HG03045 (cell line): ENCODE measurements at regions not wholly inside any gene's neighbourhood (a gene's known extent, or its start where the extent isn't known, plus 50 kb on each side); places are given as distances from the start of the nearest gene placed in this dataset.
"Not testable (repeated sequence)": the region's sequence is repeated elsewhere in the genome, so short reads cannot be mapped to it uniquely, and the experiment has no call there.

Source experiments
- ATAC-seq: cut with Tn5 transposase; IDR thresholded peaks from one replicate; pipeline ENCODE4 v1.9.1; 2021; ENCODE audit warnings: mild to moderate bottlenecking, moderate library complexity; ENCODE audit not compliant: unreplicated experiment

GRCh38 chr5:119694284-119694683 lies 64.9 kb downstream of the FAM170A start:
- no peak for ATAC-seq

GRCh38 chr5:119706049-119706448 lies 76.7 kb downstream of the FAM170A start:
- no peak for ATAC-seq

GRCh38 chr5:119708076-119708790 lies 78.9 kb downstream of the FAM170A start:
- no peak for ATAC-seq

- ATAC-seq: no peak
These were observed 92.4 kb downstream of the FAM170A start for GRCh38 chr5:119721775-119722174.

GRCh38 chr5:119725291-119725690 lies 95.9 kb downstream of the FAM170A start:
- ATAC-seq: not testable (repeated sequence)

GRCh38 chr5:119726544-119726943 lies 97.2 kb downstream of the FAM170A start:
- ATAC-seq: no peak

GRCh38 chr5:119740225-119740624 lies 110.9 kb downstream of the FAM170A start:
- ATAC-seq: no peak

GRCh38 chr5:119741691-119742090 lies 112.3 kb downstream of the FAM170A start:
- ATAC-seq: no peak

- no peak for ATAC-seq
These were observed 113.0 kb downstream of the FAM170A start for GRCh38 chr5:119742311-119742710.

- ATAC-seq: peak; percentile 78
These were observed 114.6 kb downstream of the FAM170A start for GRCh38 chr5:119743927-119744326.

- ATAC-seq: no peak
These were observed 116.6 kb downstream of the FAM170A start for GRCh38 chr5:119745976-119746375.

- ATAC-seq: no peak
These were observed 117.6 kb downstream of the FAM170A start for GRCh38 chr5:119746984-119747383.

- no peak for ATAC-seq
These were observed 121.8 kb downstream of the FAM170A start for GRCh38 chr5:119750887-119751733.

- ATAC-seq: no peak
These were observed 122.4 kb downstream of the FAM170A start for GRCh38 chr5:119751734-119752094.

- ATAC-seq: no peak
These were observed 123.8 kb downstream of the FAM170A start for GRCh38 chr5:119752921-119753886.

- not testable (repeated sequence) for ATAC-seq
These were observed 125.5 kb downstream of the FAM170A start for GRCh38 chr5:119754825-119755224.

GRCh38 chr5:119757276-119757675 lies 127.9 kb downstream of the FAM170A start:
- no peak for ATAC-seq

GRCh38 chr5:119769695-119770693 lies 140.6 kb downstream of the FAM170A start:
- ATAC-seq: not testable (repeated sequence)

GRCh38 chr5:119780145-119780544 lies 150.8 kb downstream of the FAM170A start:
- ATAC-seq: not testable (repeated sequence)

GRCh38 chr5:119785057-119785456 lies 155.7 kb downstream of the FAM170A start:
- no peak for ATAC-seq
